ENCODE measurements at regions not wholly inside any gene's neighbourhood (a gene's known extent, or its start where the extent isn't known, plus 50 kb on each side); places are given as distances from the start of the nearest gene placed in this dataset.

DNA sequence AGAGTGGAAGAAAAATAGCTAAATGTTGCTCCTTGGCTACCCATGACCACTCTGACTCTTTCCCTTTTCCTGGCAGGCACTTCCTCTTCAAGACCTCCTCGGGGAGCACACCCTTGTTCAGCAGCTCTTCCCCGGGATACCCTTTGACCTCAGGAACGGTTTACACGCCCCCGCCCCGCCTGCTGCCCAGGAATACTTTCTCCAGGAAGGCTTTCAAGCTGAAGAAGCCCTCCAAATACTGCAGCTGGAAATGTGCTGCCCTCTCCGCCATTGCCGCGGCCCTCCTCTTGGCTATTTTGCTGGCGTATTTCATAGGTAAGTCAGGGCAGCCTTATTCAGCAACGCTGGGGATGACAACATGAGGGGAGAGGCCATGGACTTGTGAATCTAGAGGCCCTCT lies 298.6 kb upstream of the WWC1 start:
- H3K36me3 ChIP-seq (replicated peaks; ENCODE audit: insufficient read depth, low read depth), result no peaks in the 10 kb centered on the region
- no peak overlapping the region for H3K4me3 ChIP-seq
- no peak overlapping the region for H3K27ac ChIP-seq
- no peaks in the 10 kb centered on the region for H3K4me1 ChIP-seq (ENCODE audit: insufficient read depth)
- no peaks in the 10 kb centered on the region for H3K9me2 ChIP-seq (replicated peaks; ENCODE audit: insufficient read depth)
- H2AFZ ChIP-seq, result no peak overlapping the region
- no peaks in the 10 kb centered on the region for H3K27me3 ChIP-seq
- no peak overlapping the region for H3K4me2 ChIP-seq
- H3K79me2 ChIP-seq, result no peaks in the 10 kb centered on the region
- H4K20me1 ChIP-seq (ENCODE audit: insufficient read depth, poor library complexity, severe bottlenecking), result no peaks in the 10 kb centered on the region
- no peaks in the 10 kb centered on the region for H3K9me3 ChIP-seq (ENCODE audit: low read depth)
- DNase-seq (ENCODE audit: low spot score), result no peak
- 92% methylated on average over 11 of the region's 11 CpGs for WGBS (ENCODE audit: low lambda C conversion rate, missing lambda C conversion rate)
- TF ChIP-seq, protein P1, sequence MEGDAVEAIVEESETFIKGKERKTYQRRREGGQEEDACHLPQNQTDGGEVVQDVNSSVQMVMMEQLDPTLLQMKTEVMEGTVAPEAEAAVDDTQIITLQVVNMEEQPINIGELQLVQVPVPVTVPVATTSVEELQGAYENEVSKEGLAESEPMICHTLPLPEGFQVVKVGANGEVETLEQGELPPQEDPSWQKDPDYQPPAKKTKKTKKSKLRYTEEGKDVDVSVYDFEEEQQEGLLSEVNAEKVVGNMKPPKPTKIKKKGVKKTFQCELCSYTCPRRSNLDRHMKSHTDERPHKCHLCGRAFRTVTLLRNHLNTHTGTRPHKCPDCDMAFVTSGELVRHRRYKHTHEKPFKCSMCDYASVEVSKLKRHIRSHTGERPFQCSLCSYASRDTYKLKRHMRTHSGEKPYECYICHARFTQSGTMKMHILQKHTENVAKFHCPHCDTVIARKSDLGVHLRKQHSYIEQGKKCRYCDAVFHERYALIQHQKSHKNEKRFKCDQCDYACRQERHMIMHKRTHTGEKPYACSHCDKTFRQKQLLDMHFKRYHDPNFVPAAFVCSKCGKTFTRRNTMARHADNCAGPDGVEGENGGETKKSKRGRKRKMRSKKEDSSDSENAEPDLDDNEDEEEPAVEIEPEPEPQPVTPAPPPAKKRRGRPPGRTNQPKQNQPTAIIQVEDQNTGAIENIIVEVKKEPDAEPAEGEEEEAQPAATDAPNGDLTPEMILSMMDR (IDR thresholded peaks at IDR 0.05; ENCODE audit: poor library complexity), result no peak
- no peak for TF ChIP-seq EZH2 (IDR thresholded peaks at IDR 0.05; ENCODE audit: borderline replicate concordance)
- TF ChIP-seq EZH2phosphoT487 (IDR thresholded peaks at IDR 0.05; ENCODE audit: low read depth, severe bottlenecking, unreplicated experiment), result no peak

- Histone ChIP-seq H3K4me1 (ENCODE audit: insufficient read depth) (peaks cover 6% of the 10 kb centered on the region), H3K79me2 (no peaks in the 10 kb centered on the region), H3K27ac (no peak overlapping the region), H3K27me3 (no peaks in the 10 kb centered on the region), H3K9me2 (replicated peaks; ENCODE audit: insufficient read depth) (no peaks in the 10 kb centered on the region), H2AFZ (no peak overlapping the region), H4K20me1 (ENCODE audit: insufficient read depth, poor library complexity, severe bottlenecking) (no peaks in the 10 kb centered on the region), H3K9me3 (ENCODE audit: low read depth) (no peaks in the 10 kb centered on the region), H3K4me2 (no peak overlapping the region), H3K4me3 (no peak overlapping the region), H3K36me3 (replicated peaks; ENCODE audit: insufficient read depth, low read depth) (no peaks in the 10 kb centered on the region)
- 83% methylated on average over 3 of the region's 3 CpGs for WGBS (ENCODE audit: low lambda C conversion rate, missing lambda C conversion rate)
- DNase-seq (ENCODE audit: low spot score), result no peak
- TF ChIP-seq EZH2 (IDR thresholded peaks at IDR 0.05; ENCODE audit: borderline replicate concordance) (no peak), EZH2phosphoT487 (IDR thresholded peaks at IDR 0.05; ENCODE audit: low read depth, severe bottlenecking, unreplicated experiment) (no peak)
- TF ChIP-seq, protein P1 (IDR thresholded peaks at IDR 0.05; ENCODE audit: poor library complexity), result no peak
These were observed 297.7 kb upstream of the WWC1 start for GRCh38 chr5:167993771-167994170.

- DNase-seq (ENCODE audit: low spot score), result no peak
- TF ChIP-seq EZH2 (IDR thresholded peaks at IDR 0.05; ENCODE audit: borderline replicate concordance), result no peak
- no peak for TF ChIP-seq EZH2phosphoT487 (IDR thresholded peaks at IDR 0.05; ENCODE audit: low read depth, severe bottlenecking, unreplicated experiment)
- TF ChIP-seq, protein P1 (IDR thresholded peaks at IDR 0.05; ENCODE audit: poor library complexity), result no peak
- Histone ChIP-seq H3K36me3 (replicated peaks; ENCODE audit: insufficient read depth, low read depth) (no peaks in the 10 kb centered on the region), H3K27me3 (no peaks in the 10 kb centered on the region), H3K4me2 (no peak overlapping the region), H3K9me3 (ENCODE audit: low read depth) (no peaks in the 10 kb centered on the region), H3K4me1 (ENCODE audit: insufficient read depth) (peaks cover 6% of the 10 kb centered on the region), H3K9me2 (replicated peaks; ENCODE audit: insufficient read depth) (no peaks in the 10 kb centered on the region), H3K79me2 (no peaks in the 10 kb centered on the region), H3K27ac (no peak overlapping the region), H2AFZ (no peak overlapping the region), H4K20me1 (ENCODE audit: insufficient read depth, poor library complexity, severe bottlenecking) (no peaks in the 10 kb centered on the region), H3K4me3 (no peak overlapping the region)
- WGBS (ENCODE audit: low lambda C conversion rate, missing lambda C conversion rate), result 84% methylated on average over 11 of the region's 11 CpGs
These were observed 295.5 kb upstream of the WWC1 start for GRCh38 chr5:167995844-167996425.

Data from hepatocyte (in vitro differentiated cells).